ENCODE measurements at regions not wholly inside any gene's neighbourhood (a gene's known extent, or its start where the extent isn't known, plus 50 kb on each side); places are given as distances from the start of the nearest gene placed in this dataset.

- TF ChIP-seq Cebpa-rat (IDR thresholded peaks at IDR 0.05), result no peak
- no peak overlapping the region for H3K4me3 ChIP-seq
These were observed 831.4 kb downstream of the DSC3 start for GRCh38 chr18:30211112-30211511.

GRCh38 chr18:30208546-30208945 is 834.0 kb downstream of the DSC3 start:
- H3K4me2 ChIP-seq, result no peak overlapping the region
- H3K36me3 ChIP-seq, result no peaks in the 10 kb centered on the region
- H3K27ac ChIP-seq, result no peak overlapping the region
- no peaks in the 10 kb centered on the region for H4K20me1 ChIP-seq
- H3K4me3 ChIP-seq, result no peak overlapping the region
- H3K9me3 ChIP-seq, result no peaks in the 10 kb centered on the region
- H3K9ac ChIP-seq, result no peak overlapping the region
- TF ChIP-seq Cebpa-rat (IDR thresholded peaks at IDR 0.05), result no peak
- H3K27me3 ChIP-seq, result no peaks in the 10 kb centered on the region
- peaks cover 11% of the 10 kb centered on the region for H3K4me1 ChIP-seq

More at GRCh38 chr18:30211112-30211511, 831.4 kb downstream of the DSC3 start:
- Histone ChIP-seq H3K27me3 (no peaks in the 10 kb centered on the region), H3K36me3 (no peaks in the 10 kb centered on the region), H3K9ac (no peak overlapping the region), H4K20me1 (no peaks in the 10 kb centered on the region), H3K4me1 (peaks cover 11% of the 10 kb centered on the region), H3K4me2 (no peak overlapping the region), H3K27ac (no peak overlapping the region), H3K9me3 (no peaks in the 10 kb centered on the region)

DNA sequence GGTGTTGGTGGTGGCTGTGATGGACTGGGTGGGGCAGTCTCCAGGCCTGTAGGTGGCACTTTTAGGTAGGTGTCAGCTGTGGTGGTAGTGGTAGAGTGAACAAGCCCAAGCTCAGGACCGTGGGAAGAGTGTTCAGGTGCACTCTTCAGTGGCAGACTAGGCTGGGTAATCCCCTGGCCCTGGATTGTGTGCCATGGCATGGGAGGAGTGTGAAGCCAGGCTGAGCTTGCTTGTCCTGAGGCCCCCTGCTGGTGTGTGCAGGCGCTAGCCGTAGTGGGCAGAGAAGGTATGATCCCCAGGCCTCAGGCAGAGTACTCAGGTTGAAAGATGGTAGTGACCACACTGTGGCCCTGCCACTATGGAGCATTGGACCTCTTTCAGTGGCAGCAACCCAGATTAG is 850.3 kb downstream of the DSC3 start:
- no peak overlapping the region for H3K9ac ChIP-seq
- H3K27ac ChIP-seq, result no peak overlapping the region
- no peaks in the 10 kb centered on the region for H3K27me3 ChIP-seq
- peaks cover 21% of the 10 kb centered on the region for H3K9me3 ChIP-seq
- H3K4me3 ChIP-seq, result no peak overlapping the region
- no peaks in the 10 kb centered on the region for H3K36me3 ChIP-seq
- no peak for TF ChIP-seq Cebpa-rat (IDR thresholded peaks at IDR 0.05)
- H4K20me1 ChIP-seq, result no peaks in the 10 kb centered on the region
- no peaks in the 10 kb centered on the region for H3K4me1 ChIP-seq
- no peak overlapping the region for H3K4me2 ChIP-seq

- Histone ChIP-seq H3K4me1 (no peaks in the 10 kb centered on the region), H3K9me3 (peaks cover 9% of the 10 kb centered on the region), H4K20me1 (no peaks in the 10 kb centered on the region), H3K27me3 (no peaks in the 10 kb centered on the region), H3K27ac (no peak overlapping the region), H3K4me3 (no peak overlapping the region), H3K9ac (no peak overlapping the region), H3K36me3 (no peaks in the 10 kb centered on the region), H3K4me2 (no peak overlapping the region)
- TF ChIP-seq Cebpa-rat (IDR thresholded peaks at IDR 0.05), result no peak
These were observed 856.3 kb downstream of the DSC3 start for GRCh38 chr18:30186245-30186644.

GRCh38 chr18:30177056-30177455 is 865.5 kb downstream of the DSC3 start:
- no peaks in the 10 kb centered on the region for H3K4me1 ChIP-seq
- no peak overlapping the region for H3K4me2 ChIP-seq
- no peaks in the 10 kb centered on the region for H4K20me1 ChIP-seq
- H3K9me3 ChIP-seq, result peaks cover 17% of the 10 kb centered on the region; the same call in 1 of the 2 replicates
- H3K9ac ChIP-seq, result no peak overlapping the region
- H3K27me3 ChIP-seq, result no peaks in the 10 kb centered on the region
- H3K27ac ChIP-seq, result no peak overlapping the region
- no peak for TF ChIP-seq Cebpa-rat (IDR thresholded peaks at IDR 0.05)
- H3K36me3 ChIP-seq, result no peaks in the 10 kb centered on the region
- no peak overlapping the region for H3K4me3 ChIP-seq

DNA sequence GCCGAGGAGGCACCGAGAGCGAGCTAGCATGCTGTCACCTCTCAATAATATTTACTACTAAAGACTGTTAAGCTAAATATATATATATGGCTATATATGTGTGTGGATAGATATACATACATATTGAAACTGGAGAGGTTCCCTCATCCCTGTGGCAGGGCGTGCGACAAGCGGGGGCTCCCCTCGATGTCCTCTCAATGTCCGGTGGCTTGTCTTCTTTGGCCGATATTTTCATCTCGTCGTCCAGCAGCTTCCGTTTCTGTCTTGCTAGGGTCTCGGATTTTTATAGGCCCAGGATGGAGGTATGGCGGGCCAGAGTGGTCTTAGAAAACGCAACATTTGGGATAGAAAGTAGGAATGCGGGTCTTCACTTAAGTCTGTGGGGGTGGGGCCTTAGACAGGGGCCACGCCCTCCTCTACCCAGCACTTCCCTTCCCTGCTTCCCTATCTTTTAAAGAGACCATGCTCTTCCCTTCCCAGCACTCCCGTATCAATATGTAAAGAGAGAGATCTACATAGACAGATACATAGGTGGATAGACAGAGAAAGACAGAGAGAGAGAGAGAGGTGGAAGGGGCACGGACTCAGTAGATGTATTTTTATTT is 866.8 kb downstream of the DSC3 start:
- H3K9me3 ChIP-seq, result peaks cover 17% of the 10 kb centered on the region; the same call in 1 of the 2 replicates
- H3K27ac ChIP-seq, result no peak overlapping the region
- no peaks in the 10 kb centered on the region for H3K27me3 ChIP-seq
- H3K4me3 ChIP-seq, result no peak overlapping the region
- no peaks in the 10 kb centered on the region for H3K4me1 ChIP-seq
- H3K36me3 ChIP-seq, result no peaks in the 10 kb centered on the region
- no peaks in the 10 kb centered on the region for H4K20me1 ChIP-seq
- H3K9ac ChIP-seq, result no peak overlapping the region
- no peak overlapping the region for H3K4me2 ChIP-seq
- no peak for TF ChIP-seq Cebpa-rat (IDR thresholded peaks at IDR 0.05)

DNA sequence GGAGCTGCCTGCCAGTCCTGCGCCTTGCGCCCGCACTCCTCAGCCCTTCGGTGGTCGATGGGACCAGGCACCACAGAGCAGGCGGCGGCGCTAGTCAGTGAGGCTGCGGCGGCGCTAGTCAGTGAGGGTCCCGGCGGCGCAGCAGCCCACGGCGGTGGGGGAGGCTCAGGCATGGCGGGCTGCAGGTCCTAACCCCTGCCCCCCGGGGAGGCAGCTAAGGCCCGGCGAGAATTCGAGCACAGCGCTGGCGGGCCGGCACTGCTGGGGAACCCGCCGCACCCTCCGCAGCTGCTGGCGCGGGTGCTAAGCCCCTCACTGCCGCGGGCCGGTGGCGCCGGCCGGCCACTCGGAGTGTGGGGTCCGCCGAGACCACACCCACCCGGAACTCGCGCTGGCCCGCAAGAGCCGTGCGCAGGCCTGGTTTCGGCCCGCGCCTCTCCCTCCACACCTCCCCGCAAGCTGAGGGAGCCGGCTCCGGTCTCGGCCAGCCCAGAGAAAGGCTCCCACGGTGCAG is 867.4 kb downstream of the DSC3 start:
- peaks cover 17% of the 10 kb centered on the region; the same call in 1 of the 2 replicates for H3K9me3 ChIP-seq
- no peaks in the 10 kb centered on the region for H3K27me3 ChIP-seq
- no peak for TF ChIP-seq Cebpa-rat (IDR thresholded peaks at IDR 0.05)
- no peaks in the 10 kb centered on the region for H3K36me3 ChIP-seq
- H3K4me3 ChIP-seq, result no peak overlapping the region
- no peak overlapping the region for H3K9ac ChIP-seq
- no peaks in the 10 kb centered on the region for H4K20me1 ChIP-seq
- H3K27ac ChIP-seq, result no peak overlapping the region
- H3K4me1 ChIP-seq, result no peaks in the 10 kb centered on the region
- H3K4me2 ChIP-seq, result no peak overlapping the region

GRCh38 chr18:30163573-30163972 is 879.0 kb downstream of the DSC3 start:
- no peaks in the 10 kb centered on the region for H3K9me3 ChIP-seq
- no peak overlapping the region for H3K4me3 ChIP-seq
- H3K4me1 ChIP-seq, result no peaks in the 10 kb centered on the region
- H3K36me3 ChIP-seq, result no peaks in the 10 kb centered on the region
- H3K27ac ChIP-seq, result no peak overlapping the region
- no peaks in the 10 kb centered on the region for H4K20me1 ChIP-seq
- no peak overlapping the region for H3K9ac ChIP-seq
- H3K27me3 ChIP-seq, result no peaks in the 10 kb centered on the region
- no peak for TF ChIP-seq Cebpa-rat (IDR thresholded peaks at IDR 0.05)
- H3K4me2 ChIP-seq, result no peak overlapping the region

GRCh38 chr18:30160124-30160523 is 882.4 kb downstream of the DSC3 start:
- TF ChIP-seq Cebpa-rat (IDR thresholded peaks at IDR 0.05), result no peak
- Histone ChIP-seq H3K4me3 (no peak overlapping the region), H3K27me3 (no peaks in the 10 kb centered on the region), H3K36me3 (no peaks in the 10 kb centered on the region), H3K27ac (no peak overlapping the region), H4K20me1 (no peaks in the 10 kb centered on the region), H3K9me3 (no peaks in the 10 kb centered on the region), H3K9ac (no peak overlapping the region), H3K4me2 (no peak overlapping the region), H3K4me1 (no peaks in the 10 kb centered on the region)

DNA sequence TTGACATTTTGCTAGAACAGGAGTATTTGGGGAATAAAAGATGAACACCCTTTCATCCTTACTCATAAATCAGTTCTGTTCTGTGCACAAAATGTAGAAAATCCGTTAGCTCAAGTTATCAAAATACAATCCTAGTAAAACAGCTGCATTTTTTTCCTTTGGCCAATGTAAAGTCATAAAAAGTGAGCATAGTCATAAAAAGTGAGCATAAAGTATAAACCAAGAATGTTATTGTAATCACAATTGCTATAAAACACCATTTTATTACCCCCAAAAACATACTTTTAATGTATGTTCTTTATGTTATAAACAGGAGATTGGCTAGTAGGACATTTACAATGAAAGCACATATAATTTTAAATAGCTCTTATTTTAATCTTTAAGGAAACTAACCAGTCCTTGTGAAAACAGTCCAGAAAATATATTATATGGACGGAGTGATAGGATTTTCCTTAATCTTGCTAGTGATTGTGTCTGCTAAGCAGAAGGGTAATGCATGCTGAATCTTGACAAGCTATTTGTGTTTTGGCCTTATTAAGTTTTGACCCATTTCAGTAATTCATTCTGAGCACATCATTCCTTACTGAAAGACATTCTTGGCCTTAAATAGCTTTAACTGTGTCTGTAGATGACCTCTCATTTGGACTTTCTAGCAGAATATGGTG is 891.8 kb downstream of the DSC3 start:
- H3K27me3 ChIP-seq, result no peaks in the 10 kb centered on the region
- no peaks in the 10 kb centered on the region for H3K9me3 ChIP-seq
- TF ChIP-seq Cebpa-rat (IDR thresholded peaks at IDR 0.05), result no peak
- H3K4me2 ChIP-seq, result no peak overlapping the region
- H3K4me3 ChIP-seq, result no peak overlapping the region
- no peaks in the 10 kb centered on the region for H3K36me3 ChIP-seq
- no peaks in the 10 kb centered on the region for H4K20me1 ChIP-seq
- H3K9ac ChIP-seq, result no peak overlapping the region
- no peaks in the 10 kb centered on the region for H3K4me1 ChIP-seq
- H3K27ac ChIP-seq, result no peak overlapping the region
